HG02571 (cell line): ENCODE measurements at regions not wholly inside any gene's neighbourhood (a gene's known extent, or its start where the extent isn't known, plus 50 kb on each side); places are given as distances from the start of the nearest gene placed in this dataset.
"Not testable (repeated sequence)": the region's sequence is repeated elsewhere in the genome, so short reads cannot be mapped to it uniquely, and the experiment has no call there.

ENCODE experiments used
- ATAC-seq: cut with Tn5 transposase; IDR thresholded peaks from one replicate; pipeline ENCODE4 v1.9.1; 2021; ENCODE audit warnings: mild to moderate bottlenecking, moderate library complexity; ENCODE audit not compliant: unreplicated experiment

GRCh38 chr1:38787041-38787440, 72.5 kb downstream of the RRAGC start:
- no peak for ATAC-seq

GRCh38 chr1:38786040-38786436, 73.5 kb downstream of the RRAGC start:
- ATAC-seq: no peak

- no peak for ATAC-seq
Measured at GRCh38 chr1:38785285-38786039, 74.1 kb downstream of the RRAGC start.

- ATAC-seq: no peak
Measured at GRCh38 chr1:38784452-38785284, 74.9 kb downstream of the RRAGC start.

- ATAC-seq: no peak
Measured at GRCh38 chr1:38783640-38784229, 75.8 kb downstream of the RRAGC start.

GRCh38 chr1:38781872-38782617, 77.5 kb downstream of the RRAGC start:
- no peak for ATAC-seq

GRCh38 chr1:38780133-38780532, 79.4 kb downstream of the RRAGC start:
- no peak for ATAC-seq

GRCh38 chr1:38779491-38779890, 80.1 kb downstream of the RRAGC start:
- no peak for ATAC-seq

- no peak for ATAC-seq
Measured at GRCh38 chr1:38778521-38778920, 81.1 kb downstream of the RRAGC start.

- ATAC-seq: no peak
Measured at GRCh38 chr1:38778051-38778450, 81.5 kb downstream of the RRAGC start.

GRCh38 chr1:38777464-38777957, 82.1 kb downstream of the RRAGC start:
- ATAC-seq: no peak

- ATAC-seq: no peak
Measured at GRCh38 chr1:38776466-38777065, 83.0 kb downstream of the RRAGC start.

GRCh38 chr1:38775175-38775845, 84.3 kb downstream of the RRAGC start:
- no peak for ATAC-seq

GRCh38 chr1:38773483-38773882, 86.1 kb downstream of the RRAGC start:
- ATAC-seq: no peak

GRCh38 chr1:38772953-38773352, 86.6 kb downstream of the RRAGC start:
- ATAC-seq: no peak

GRCh38 chr1:38772026-38772425, 87.5 kb downstream of the RRAGC start:
- ATAC-seq: no peak

- ATAC-seq: not testable (repeated sequence)
Measured at GRCh38 chr1:38770516-38771173, 88.9 kb downstream of the RRAGC start.

- ATAC-seq: no peak
Measured at GRCh38 chr1:38766125-38766524, 93.4 kb downstream of the RRAGC start.

GRCh38 chr1:38763121-38763520, 96.5 kb downstream of the RRAGC start:
- ATAC-seq: no peak
